Gastroesophageal sphincter (tissue), 3 donors: ENCODE measurements at regions not wholly inside any gene's neighbourhood (a gene's known extent, or its start where the extent isn't known, plus 50 kb on each side); places are given as distances from the start of the nearest gene placed in this dataset.

Experiments
- CTCF ChIP-seq, 4 experiments: fragments of 200-600 bp in 2 of 4; fragments of 450-650 bp in 2 of 4; sonication (generic) in 1 of 4; IDR thresholded peaks; one replicate each; pipeline ENCODE4 v1.5.1; 2017 to 2019; ENCODE audit warnings: antibody characterized with exemption in 4 of 4, mild to moderate bottlenecking in 2 of 4, moderate library complexity in 2 of 4
- POLR2A ChIP-seq, 2 donors: fragments of 450-650 bp; IDR thresholded peaks; one replicate each; pipeline ENCODE4 v1.6.1; 2017; ENCODE audit warnings: antibody characterized with exemption in 2 of 2, mild to moderate bottlenecking in 2 of 2, moderate library complexity in 1 of 2

GRCh38 chr5:67291066-67291465 lies 94.5 kb upstream of the CD180 start:
- TF ChIP-seq CTCF (IDR thresholded peaks at IDR 0.05) = no peak
- TF ChIP-seq POLR2A (IDR thresholded peaks at IDR 0.05) = no peak
